ENCODE measurements at regions not wholly inside any gene's neighbourhood (a gene's known extent, or its start where the extent isn't known, plus 50 kb on each side); places are given as distances from the start of the nearest gene placed in this dataset.

DNA sequence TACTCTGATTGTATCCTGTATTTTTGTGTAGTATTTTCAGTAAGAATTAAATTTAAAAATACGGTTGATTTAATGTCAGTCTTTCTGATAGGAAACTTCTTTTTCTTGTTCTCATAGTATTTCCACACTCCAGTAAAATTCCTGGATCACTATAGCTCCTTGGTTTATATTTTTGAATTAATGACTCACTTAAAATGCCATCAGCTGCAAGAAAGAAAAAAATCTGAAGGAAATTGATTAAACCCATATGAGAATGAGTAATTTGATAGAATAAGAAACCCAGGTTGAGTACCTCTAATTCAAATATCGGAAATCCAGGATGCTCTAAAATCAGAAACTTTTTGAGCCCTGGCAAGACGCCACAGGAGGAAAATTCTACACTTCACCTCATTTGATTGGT lies 186.8 kb upstream of the RND3 start:
- TF ChIP-seq, protein P1, sequence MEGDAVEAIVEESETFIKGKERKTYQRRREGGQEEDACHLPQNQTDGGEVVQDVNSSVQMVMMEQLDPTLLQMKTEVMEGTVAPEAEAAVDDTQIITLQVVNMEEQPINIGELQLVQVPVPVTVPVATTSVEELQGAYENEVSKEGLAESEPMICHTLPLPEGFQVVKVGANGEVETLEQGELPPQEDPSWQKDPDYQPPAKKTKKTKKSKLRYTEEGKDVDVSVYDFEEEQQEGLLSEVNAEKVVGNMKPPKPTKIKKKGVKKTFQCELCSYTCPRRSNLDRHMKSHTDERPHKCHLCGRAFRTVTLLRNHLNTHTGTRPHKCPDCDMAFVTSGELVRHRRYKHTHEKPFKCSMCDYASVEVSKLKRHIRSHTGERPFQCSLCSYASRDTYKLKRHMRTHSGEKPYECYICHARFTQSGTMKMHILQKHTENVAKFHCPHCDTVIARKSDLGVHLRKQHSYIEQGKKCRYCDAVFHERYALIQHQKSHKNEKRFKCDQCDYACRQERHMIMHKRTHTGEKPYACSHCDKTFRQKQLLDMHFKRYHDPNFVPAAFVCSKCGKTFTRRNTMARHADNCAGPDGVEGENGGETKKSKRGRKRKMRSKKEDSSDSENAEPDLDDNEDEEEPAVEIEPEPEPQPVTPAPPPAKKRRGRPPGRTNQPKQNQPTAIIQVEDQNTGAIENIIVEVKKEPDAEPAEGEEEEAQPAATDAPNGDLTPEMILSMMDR (IDR thresholded peaks at IDR 0.05; ENCODE audit: low read length), result no peak
- TF ChIP-seq EZH2phosphoT487 (IDR thresholded peaks at IDR 0.05; ENCODE audit: low read length), result no peak
- TF ChIP-seq EZH2 (optimal IDR thresholded peaks at IDR 0.05; ENCODE audit: low read depth, low read length), result no peak
